OCI-LY7 (cell line): ENCODE measurements at regions not wholly inside any gene's neighbourhood (a gene's known extent, or its start where the extent isn't known, plus 50 kb on each side); places are given as distances from the start of the nearest gene placed in this dataset.
A peak's percentile ranks its signal among the peaks of the same experiment; 100 is the strongest.

ENCODE experiments used
- BruUV-seq: library from RNA; stranded (reverse); fragments of 400-500 nt; replicated peaks from 2 replicates; lab custom pipeline; 2021; lab: Mats Ljungman, UMichigan
- CTCF ChIA-PET: fragments of 300-600 bp; sonication (Branson Sonifier 250); formaldehyde crosslinking; loops from one replicate; lab custom pipeline; 2022; ENCODE audit warnings: antibody characterized with exemption; ENCODE audit not compliant: unreplicated experiment; lab: Charles Lee
- POLR2A ChIA-PET: fragments of 300-600 bp; sonication (Branson Sonifier 250); formaldehyde crosslinking; loops from one replicate; lab custom pipeline; 2022; ENCODE audit warnings: antibody characterized with exemption; lab: Charles Lee
- DNase-seq: peaks from one replicate; pipeline ENCODE4 v3.0.0-alpha.2; 2015; ENCODE audit warnings: low spot score
- H2AFZ ChIP-seq: fragments of 200-600 bp; sonication (generic), shearing (Covaris generic); 2 replicates; pipeline ENCODE4 v1.6.1; 2014; ENCODE audit warnings: mild to moderate bottlenecking, antibody characterized with exemption, low read length, moderate library complexity
- H3K27ac ChIP-seq: fragments of 200-600 bp; sonication (generic); 2 replicates; pipeline ENCODE4 v1.5.1; 2014; ENCODE audit warnings: mixed run types, low read depth, mild to moderate bottlenecking, moderate library complexity, low read length, inconsistent platforms; ENCODE audit not compliant: poor library complexity, severe bottlenecking
- H3K36me3 ChIP-seq: fragments of 200-600 bp; sonication (generic); 2 replicates; pipeline ENCODE4 v1.6.1; 2014; ENCODE audit warnings: mild to moderate bottlenecking, antibody characterized with exemption, low read length, moderate library complexity, mixed read lengths; ENCODE audit not compliant: insufficient read depth
- H3K4me1 ChIP-seq: fragments of 200-600 bp; sonication (generic); 2 replicates; pipeline ENCODE4 v1.5.1; 2014; ENCODE audit warnings: mild to moderate bottlenecking, low read length; ENCODE audit not compliant: insufficient read depth, poor library complexity, severe bottlenecking
- H3K4me2 ChIP-seq: fragments of 200-600 bp; sonication (generic); 2 replicates; pipeline ENCODE4 v1.6.1; 2014; ENCODE audit warnings: mild to moderate bottlenecking, low read length
- H3K4me3 ChIP-seq: fragments of 200-600 bp; sonication (generic); 2 replicates; pipeline ENCODE4 v1.5.1; 2014; ENCODE audit warnings: mild to moderate bottlenecking, low read depth, low read length; ENCODE audit not compliant: poor library complexity, severe bottlenecking
- H3K79me2 ChIP-seq: fragments of 200-600 bp; sonication (generic); 2 replicates; pipeline ENCODE4 v1.6.1; 2016; ENCODE audit warnings: low read depth, mild to moderate bottlenecking, low read length, moderate library complexity, mixed read lengths; ENCODE audit not compliant: insufficient read depth
- H3K9me2 ChIP-seq: fragments of 200-600 bp; sonication (generic); 2 replicates; pipeline ENCODE4 v1.6.1; 2016; ENCODE audit warnings: mild to moderate bottlenecking, low read length, mixed read lengths; ENCODE audit not compliant: insufficient read depth
- H3K9me3 ChIP-seq: fragments of 200-600 bp; sonication (generic); 2 replicates; pipeline ENCODE4 v1.6.1; 2014; ENCODE audit warnings: mild to moderate bottlenecking, mixed run types, low read length, mixed read lengths
- H4K20me1 ChIP-seq: fragments of 200-600 bp; sonication (generic); 2 replicates; pipeline ENCODE4 v1.6.1; 2014; ENCODE audit warnings: mild to moderate bottlenecking, antibody characterized with exemption, low read length, moderate library complexity, mixed read lengths; ENCODE audit not compliant: insufficient read depth
- EZH2phosphoT487 ChIP-seq: fragments of 200-600 bp; sonication (generic); IDR thresholded peaks from 2 replicates; pipeline ENCODE4 v1.6.1; 2018; ENCODE audit warnings: low read depth, borderline replicate concordance, mild to moderate bottlenecking, mixed run types, antibody characterized with exemption, low read length, moderate library complexity, mixed read lengths
- intact Hi-C: fragments of 100-400 bp; cut with micrococcal nuclease; formaldehyde crosslinking; loops from one replicate; pipeline ENCODE4 v1.10.0; 2022; ENCODE audit not compliant: unreplicated experiment
- TF ChIP-seq, protein P1 (sequence below): fragments of 200-600 bp; sonication (generic); conservative IDR thresholded peaks from 2 replicates; pipeline ENCODE4 v1.5.1; 2014; ENCODE audit warnings: mild to moderate bottlenecking, antibody characterized with exemption, low read length, moderate library complexity, mixed read lengths

DNA sequence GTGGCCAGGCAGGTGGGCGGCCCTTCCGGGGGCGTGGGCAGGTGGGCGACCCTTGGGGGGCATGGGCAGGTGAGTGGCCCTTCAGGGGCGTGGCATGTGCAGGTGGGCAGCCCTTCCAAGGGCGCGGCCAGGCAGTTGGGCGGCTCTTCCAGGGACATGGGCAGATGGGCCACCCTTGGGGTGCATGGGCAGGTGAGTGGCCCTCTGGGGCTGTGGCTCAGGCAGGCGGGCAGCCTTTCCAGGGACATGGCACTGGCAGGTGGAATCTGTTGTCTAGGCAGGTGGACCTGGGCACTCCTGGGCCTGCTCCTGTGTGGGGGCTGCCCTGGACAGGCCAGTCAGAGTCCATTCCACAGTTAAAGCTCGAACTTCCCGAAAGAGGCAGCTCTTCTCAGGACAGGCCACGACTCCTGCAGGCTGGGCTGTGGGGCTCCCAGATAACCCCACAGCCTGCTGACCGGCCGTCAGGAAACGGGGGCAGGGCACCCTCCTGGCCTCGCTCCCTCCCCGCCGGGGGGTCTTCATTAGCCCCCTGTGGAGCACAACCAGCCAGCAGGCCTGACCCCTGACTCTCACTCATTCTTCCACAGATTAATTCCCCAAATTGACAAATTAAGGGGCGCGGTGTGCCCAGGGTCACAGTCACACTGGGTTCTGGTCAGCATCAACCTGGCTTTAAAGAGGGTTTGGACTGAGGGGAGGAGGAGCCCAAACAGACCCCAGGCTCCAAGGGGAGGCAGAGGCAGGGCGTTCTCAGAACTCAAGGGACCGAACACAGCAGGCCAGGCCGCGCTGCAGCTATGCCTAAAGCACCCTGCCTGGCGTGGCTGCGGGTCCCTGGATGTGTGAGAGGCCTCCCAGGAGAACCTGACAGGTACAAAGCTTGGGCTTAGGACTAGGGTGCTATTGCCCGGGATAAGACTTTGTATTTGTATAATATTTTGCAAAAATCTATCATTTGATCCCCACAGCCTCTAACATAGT is 130.0 kb downstream of the DLL1 start:
- no peaks in the 10 kb centered on the region for H3K36me3 ChIP-seq
- no TSS peak for BruUV-seq
- peaks cover 10% of the 10 kb centered on the region for H3K4me1 ChIP-seq
- CTCF ChIA-PET: no interaction called here
- no peak overlapping the region for H3K27ac ChIP-seq
- POLR2A ChIA-PET: interaction anchor here (0.6 to 1.2 kb wide), 3 partner anchors 12 to 324 kb away, joined by 3 to 4 read pairs (median 4); no protein-coding TSS in a partner anchor
- H3K4me2 ChIP-seq: no peak overlapping the region
- no peak for DNase-seq
- TF ChIP-seq EZH2phosphoT487: no peak
- TF ChIP-seq, protein P1, sequence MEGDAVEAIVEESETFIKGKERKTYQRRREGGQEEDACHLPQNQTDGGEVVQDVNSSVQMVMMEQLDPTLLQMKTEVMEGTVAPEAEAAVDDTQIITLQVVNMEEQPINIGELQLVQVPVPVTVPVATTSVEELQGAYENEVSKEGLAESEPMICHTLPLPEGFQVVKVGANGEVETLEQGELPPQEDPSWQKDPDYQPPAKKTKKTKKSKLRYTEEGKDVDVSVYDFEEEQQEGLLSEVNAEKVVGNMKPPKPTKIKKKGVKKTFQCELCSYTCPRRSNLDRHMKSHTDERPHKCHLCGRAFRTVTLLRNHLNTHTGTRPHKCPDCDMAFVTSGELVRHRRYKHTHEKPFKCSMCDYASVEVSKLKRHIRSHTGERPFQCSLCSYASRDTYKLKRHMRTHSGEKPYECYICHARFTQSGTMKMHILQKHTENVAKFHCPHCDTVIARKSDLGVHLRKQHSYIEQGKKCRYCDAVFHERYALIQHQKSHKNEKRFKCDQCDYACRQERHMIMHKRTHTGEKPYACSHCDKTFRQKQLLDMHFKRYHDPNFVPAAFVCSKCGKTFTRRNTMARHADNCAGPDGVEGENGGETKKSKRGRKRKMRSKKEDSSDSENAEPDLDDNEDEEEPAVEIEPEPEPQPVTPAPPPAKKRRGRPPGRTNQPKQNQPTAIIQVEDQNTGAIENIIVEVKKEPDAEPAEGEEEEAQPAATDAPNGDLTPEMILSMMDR: no peak
- intact Hi-C loops: no loop called here
- H3K9me2 ChIP-seq: no peaks in the 10 kb centered on the region
- H2AFZ ChIP-seq: no peak overlapping the region
- H3K79me2 ChIP-seq: no peaks in the 10 kb centered on the region
- H4K20me1 ChIP-seq: no peaks in the 10 kb centered on the region
- peaks cover 8% of the 10 kb centered on the region; the same call in 1 of the 2 replicates for H3K9me3 ChIP-seq
- H3K4me3 ChIP-seq: no peak overlapping the region

DNA sequence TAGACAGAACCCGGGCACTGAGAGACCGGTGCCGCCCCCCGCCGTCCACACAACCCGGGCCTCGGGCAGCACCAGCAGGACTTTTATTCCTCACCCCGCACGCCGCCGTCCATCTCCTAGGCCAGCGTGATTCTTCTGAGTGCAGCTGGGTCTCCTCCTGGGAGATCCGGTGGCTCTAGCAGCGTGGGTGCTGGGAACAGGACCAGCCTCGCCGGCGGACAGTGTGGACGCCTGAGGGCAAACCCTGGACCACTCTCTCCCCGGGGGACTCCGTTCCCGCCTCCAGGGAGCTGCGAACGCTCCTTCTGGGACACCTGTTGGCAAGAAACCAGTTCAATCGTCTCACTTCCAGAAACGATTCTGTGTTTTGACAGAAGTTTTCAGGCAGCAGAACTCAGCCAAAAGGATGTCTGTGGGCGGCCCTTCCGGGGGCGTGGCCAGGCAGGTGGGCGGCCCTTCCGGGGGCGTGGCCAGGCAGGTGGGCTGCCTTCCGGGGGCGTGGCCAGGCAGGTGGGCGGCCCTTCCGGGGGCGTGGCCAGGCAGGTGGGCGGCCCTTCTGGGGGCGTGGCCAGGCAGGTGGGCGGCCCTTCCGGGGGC is 130.7 kb downstream of the DLL1 start:
- no peaks in the 10 kb centered on the region for H3K79me2 ChIP-seq
- TF ChIP-seq, protein P1: no peak
- no peak for TF ChIP-seq EZH2phosphoT487
- TSS peak; percentile 67 for BruUV-seq
- ChIA-PET CTCF (no interaction called here), POLR2A (interaction anchor here (1.0 kb wide), 1 partner anchor 12 kb away, joined by 3 read pairs; no protein-coding TSS in a partner anchor)
- peak overlapping the region; percentile 44 for H3K27ac ChIP-seq
- H3K4me1 ChIP-seq: peaks cover 10% of the 10 kb centered on the region
- intact Hi-C loops: no loop called here
- peak overlapping the region; percentile 81; the same call in 1 of the 2 replicates for H2AFZ ChIP-seq
- H3K36me3 ChIP-seq: no peaks in the 10 kb centered on the region
- H3K4me2 ChIP-seq: peak overlapping the region; percentile 53
- peak overlapping the region; percentile 59 for H3K4me3 ChIP-seq
- H4K20me1 ChIP-seq: no peaks in the 10 kb centered on the region
- no peaks in the 10 kb centered on the region for H3K9me2 ChIP-seq
- DNase-seq: peak; percentile 68
- peaks cover 8% of the 10 kb centered on the region; the same call in 1 of the 2 replicates for H3K9me3 ChIP-seq
